ENCODE measurements at regions not wholly inside any gene's neighbourhood (a gene's known extent, or its start where the extent isn't known, plus 50 kb on each side); places are given as distances from the start of the nearest gene placed in this dataset.

GRCh38 chrX:43238461-43238945 is 417.6 kb upstream of the MAOA start:
- no peak for TF ChIP-seq CTCF (IDR thresholded peaks at IDR 0.05; ENCODE audit: insufficient read depth, low read length, poor library complexity, severe bottlenecking)
- Histone ChIP-seq H3K36me3 (ENCODE audit: control insufficient read depth, insufficient read depth, low read length) (no peaks in the 10 kb centered on the region), H3K27me3 (replicated peaks; ENCODE audit: control insufficient read depth, insufficient read depth, low read length) (no peaks in the 10 kb centered on the region), H3K4me3 (replicated peaks; ENCODE audit: low read depth, low read length) (no peak overlapping the region)
- no peak for DNase-seq (ENCODE audit: extremely low read depth, insufficient read length)

GRCh38 chrX:43239356-43239755 is 416.7 kb upstream of the MAOA start:
- no peak overlapping the region for H3K4me3 ChIP-seq (replicated peaks; ENCODE audit: low read depth, low read length)
- no peak for TF ChIP-seq CTCF (IDR thresholded peaks at IDR 0.05; ENCODE audit: insufficient read depth, low read length, poor library complexity, severe bottlenecking)
- DNase-seq (ENCODE audit: extremely low read depth, insufficient read length) = no peak
- no peaks in the 10 kb centered on the region for H3K27me3 ChIP-seq (replicated peaks; ENCODE audit: control insufficient read depth, insufficient read depth, low read length)
- H3K36me3 ChIP-seq (ENCODE audit: control insufficient read depth, insufficient read depth, low read length) = no peaks in the 10 kb centered on the region

GRCh38 chrX:43255596-43255995 is 400.5 kb upstream of the MAOA start:
- DNase-seq (ENCODE audit: extremely low read depth, insufficient read length) = no peak
- no peak for TF ChIP-seq CTCF (IDR thresholded peaks at IDR 0.05; ENCODE audit: insufficient read depth, low read length, poor library complexity, severe bottlenecking)
- no peak overlapping the region for H3K4me3 ChIP-seq (replicated peaks; ENCODE audit: low read depth, low read length)
- no peaks in the 10 kb centered on the region for H3K27me3 ChIP-seq (replicated peaks; ENCODE audit: control insufficient read depth, insufficient read depth, low read length)
- H3K36me3 ChIP-seq (ENCODE audit: control insufficient read depth, insufficient read depth, low read length) = no peaks in the 10 kb centered on the region

GRCh38 chrX:43266487-43266886 is 389.6 kb upstream of the MAOA start:
- Histone ChIP-seq H3K27me3 (replicated peaks; ENCODE audit: control insufficient read depth, insufficient read depth, low read length) (no peaks in the 10 kb centered on the region), H3K4me3 (replicated peaks; ENCODE audit: low read depth, low read length) (no peak overlapping the region), H3K36me3 (ENCODE audit: control insufficient read depth, insufficient read depth, low read length) (no peaks in the 10 kb centered on the region)
- TF ChIP-seq CTCF (IDR thresholded peaks at IDR 0.05; ENCODE audit: insufficient read depth, low read length, poor library complexity, severe bottlenecking) = no peak
- no peak for DNase-seq (ENCODE audit: extremely low read depth, insufficient read length)

- Histone ChIP-seq H3K36me3 (ENCODE audit: control insufficient read depth, insufficient read depth, low read length) (no peaks in the 10 kb centered on the region), H3K4me3 (replicated peaks; ENCODE audit: low read depth, low read length) (no peak overlapping the region), H3K27me3 (replicated peaks; ENCODE audit: control insufficient read depth, insufficient read depth, low read length) (no peaks in the 10 kb centered on the region)
- DNase-seq (ENCODE audit: extremely low read depth, insufficient read length) = no peak
- no peak for TF ChIP-seq CTCF (IDR thresholded peaks at IDR 0.05; ENCODE audit: insufficient read depth, low read length, poor library complexity, severe bottlenecking)
Measured at GRCh38 chrX:43267652-43268051, 388.4 kb upstream of the MAOA start.

GRCh38 chrX:43269201-43269600 is 386.9 kb upstream of the MAOA start:
- Histone ChIP-seq H3K36me3 (ENCODE audit: control insufficient read depth, insufficient read depth, low read length) (no peaks in the 10 kb centered on the region), H3K4me3 (replicated peaks; ENCODE audit: low read depth, low read length) (no peak overlapping the region), H3K27me3 (replicated peaks; ENCODE audit: control insufficient read depth, insufficient read depth, low read length) (no peaks in the 10 kb centered on the region)
- TF ChIP-seq CTCF (IDR thresholded peaks at IDR 0.05; ENCODE audit: insufficient read depth, low read length, poor library complexity, severe bottlenecking) = no peak
- no peak for DNase-seq (ENCODE audit: extremely low read depth, insufficient read length)
